ENCODE measurements at regions not wholly inside any gene's neighbourhood (a gene's known extent, or its start where the extent isn't known, plus 50 kb on each side); places are given as distances from the start of the nearest gene placed in this dataset.

- 87 to 88% methylated on average over 3 of the region's 3 CpGs for WGBS, 2 donors
- Histone ChIP-seq H3K27me3 (no peaks in the 10 kb centered on the region), H3K4me1 (no peaks in the 10 kb centered on the region), H3K9me3 (no peaks in the 10 kb centered on the region), H3K36me3 (no peaks in the 10 kb centered on the region), H3K4me3 (no peak overlapping the region), H3K27ac (no peak overlapping the region)
- TF ChIP-seq CTCF (IDR thresholded peaks at IDR 0.05): no peak
- no peak for TF ChIP-seq POLR2A (IDR thresholded peaks at IDR 0.05)
- no peak for DNase-seq (ENCODE audit: low spot score in 2 of 2)
These were observed 72.6 kb downstream of the SNRPE start for GRCh38 chr1:203934027-203934426.

GRCh38 chr1:203934651-203935050 lies 73.3 kb downstream of the SNRPE start:
- Histone ChIP-seq H3K4me1 (no peaks in the 10 kb centered on the region), H3K9me3 (no peaks in the 10 kb centered on the region), H3K27ac (no peak overlapping the region), H3K27me3 (no peaks in the 10 kb centered on the region), H3K36me3 (no peaks in the 10 kb centered on the region), H3K4me3 (no peak overlapping the region)
- WGBS, 2 donors: 67 to 77% methylated on average over 3 of the region's 3 CpGs
- DNase-seq (ENCODE audit: low spot score in 2 of 2): no peak
- TF ChIP-seq CTCF (IDR thresholded peaks at IDR 0.05) (no peak), POLR2A (IDR thresholded peaks at IDR 0.05) (no peak), EP300 (IDR thresholded peaks at IDR 0.05) (no peak)

- Histone ChIP-seq H3K27ac (no peak overlapping the region), H3K4me1 (no peaks in the 10 kb centered on the region), H3K4me3 (no peak overlapping the region), H3K36me3 (no peaks in the 10 kb centered on the region), H3K9me3 (no peaks in the 10 kb centered on the region), H3K27me3 (no peaks in the 10 kb centered on the region)
- 77 to 88% methylated on average over 2 of the region's 2 CpGs for WGBS, 2 donors
- no peak for DNase-seq (ENCODE audit: low spot score in 2 of 2)
- no peak for TF ChIP-seq EP300 (IDR thresholded peaks at IDR 0.05)
- no peak for TF ChIP-seq POLR2A (IDR thresholded peaks at IDR 0.05)
- TF ChIP-seq CTCF (IDR thresholded peaks at IDR 0.05): no peak
These were observed 73.9 kb downstream of the SNRPE start for GRCh38 chr1:203935321-203935720.

- no peak overlapping the region for H3K27ac ChIP-seq
- no peaks in the 10 kb centered on the region for H3K4me1 ChIP-seq
- 37 to 44% methylated on average over 5 of the region's 5 CpGs for WGBS, 2 donors
- TF ChIP-seq CTCF (IDR thresholded peaks at IDR 0.05) (no peak), POLR2A (IDR thresholded peaks at IDR 0.05) (no peak), EP300 (IDR thresholded peaks at IDR 0.05) (no peak)
- no peaks in the 10 kb centered on the region for H3K36me3 ChIP-seq
- no peaks in the 10 kb centered on the region for H3K27me3 ChIP-seq
- H3K4me3 ChIP-seq: no peak overlapping the region
- H3K9me3 ChIP-seq: no peaks in the 10 kb centered on the region
- DNase-seq (ENCODE audit: low spot score in 2 of 2): no peak
These were observed 76.4 kb downstream of the SNRPE start for GRCh38 chr1:203937678-203938330.

- 73 to 77% methylated on average over 4 of the region's 4 CpGs for WGBS, 2 donors
- no peak for TF ChIP-seq POLR2A (IDR thresholded peaks at IDR 0.05)
- no peak for TF ChIP-seq CTCF (IDR thresholded peaks at IDR 0.05)
- no peak for TF ChIP-seq EP300 (IDR thresholded peaks at IDR 0.05)
- Histone ChIP-seq H3K4me1 (no peaks in the 10 kb centered on the region), H3K4me3 (no peak overlapping the region), H3K27ac (no peak overlapping the region), H3K27me3 (no peaks in the 10 kb centered on the region), H3K36me3 (no peaks in the 10 kb centered on the region), H3K9me3 (no peaks in the 10 kb centered on the region)
- DNase-seq (ENCODE audit: low spot score in 2 of 2): no peak
These were observed 83.4 kb downstream of the SNRPE start for GRCh38 chr1:203944651-203945404.

All from tibial nerve (tissue), 4 donors.